ENCODE measurements at regions not wholly inside any gene's neighbourhood (a gene's known extent, or its start where the extent isn't known, plus 50 kb on each side); places are given as distances from the start of the nearest gene placed in this dataset.

DNA sequence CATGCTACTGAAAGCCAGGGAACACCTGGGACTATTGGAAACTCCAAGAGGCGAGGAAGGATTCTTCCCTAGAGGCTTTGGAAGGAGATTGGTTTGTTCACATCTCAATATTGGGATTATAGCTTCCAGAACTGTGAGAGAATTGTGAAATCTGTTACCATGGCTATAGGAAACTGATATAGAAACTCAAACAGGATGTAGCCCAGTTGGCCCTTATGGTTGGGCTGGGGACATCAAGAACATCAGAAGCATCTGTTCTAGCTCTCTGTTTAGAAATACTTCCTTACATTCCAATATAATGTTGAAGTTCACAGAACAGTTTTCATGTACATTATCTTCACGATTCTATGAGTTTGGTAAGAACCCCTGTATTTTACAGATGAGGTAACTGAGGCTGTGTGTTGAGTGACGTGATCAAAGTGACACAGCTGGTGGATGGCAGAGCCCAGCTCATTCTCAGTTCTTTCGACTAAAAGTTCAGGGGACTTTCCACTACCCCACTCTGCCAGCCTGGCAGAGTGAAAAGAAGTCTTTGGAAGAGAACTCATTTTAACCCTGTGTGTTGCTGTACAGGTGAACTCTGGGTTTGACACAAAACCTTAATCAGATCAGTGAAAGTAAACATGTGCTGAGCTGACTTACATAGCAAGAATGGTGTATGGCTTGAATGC lies 183.0 kb downstream of the GBA3 start:
- Histone ChIP-seq H3K4me1 (no peaks in the 10 kb centered on the region), H3K27ac (no peak overlapping the region), H3K27me3 (no peaks in the 10 kb centered on the region), H3K9me3 (no peaks in the 10 kb centered on the region), H3K36me3 (no peaks in the 10 kb centered on the region), H3K4me3 (no peak overlapping the region)
- WGBS, 2 donors: 74 to 77% methylated on average over 4 of the region's 4 CpGs
- DNase-seq: no peak
- ATAC-seq: no peak
- intact Hi-C loops (cut with DNase I): no loop called here
- TF ChIP-seq, protein P1, sequence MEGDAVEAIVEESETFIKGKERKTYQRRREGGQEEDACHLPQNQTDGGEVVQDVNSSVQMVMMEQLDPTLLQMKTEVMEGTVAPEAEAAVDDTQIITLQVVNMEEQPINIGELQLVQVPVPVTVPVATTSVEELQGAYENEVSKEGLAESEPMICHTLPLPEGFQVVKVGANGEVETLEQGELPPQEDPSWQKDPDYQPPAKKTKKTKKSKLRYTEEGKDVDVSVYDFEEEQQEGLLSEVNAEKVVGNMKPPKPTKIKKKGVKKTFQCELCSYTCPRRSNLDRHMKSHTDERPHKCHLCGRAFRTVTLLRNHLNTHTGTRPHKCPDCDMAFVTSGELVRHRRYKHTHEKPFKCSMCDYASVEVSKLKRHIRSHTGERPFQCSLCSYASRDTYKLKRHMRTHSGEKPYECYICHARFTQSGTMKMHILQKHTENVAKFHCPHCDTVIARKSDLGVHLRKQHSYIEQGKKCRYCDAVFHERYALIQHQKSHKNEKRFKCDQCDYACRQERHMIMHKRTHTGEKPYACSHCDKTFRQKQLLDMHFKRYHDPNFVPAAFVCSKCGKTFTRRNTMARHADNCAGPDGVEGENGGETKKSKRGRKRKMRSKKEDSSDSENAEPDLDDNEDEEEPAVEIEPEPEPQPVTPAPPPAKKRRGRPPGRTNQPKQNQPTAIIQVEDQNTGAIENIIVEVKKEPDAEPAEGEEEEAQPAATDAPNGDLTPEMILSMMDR (IDR thresholded peaks at IDR 0.05): no peak

DNA sequence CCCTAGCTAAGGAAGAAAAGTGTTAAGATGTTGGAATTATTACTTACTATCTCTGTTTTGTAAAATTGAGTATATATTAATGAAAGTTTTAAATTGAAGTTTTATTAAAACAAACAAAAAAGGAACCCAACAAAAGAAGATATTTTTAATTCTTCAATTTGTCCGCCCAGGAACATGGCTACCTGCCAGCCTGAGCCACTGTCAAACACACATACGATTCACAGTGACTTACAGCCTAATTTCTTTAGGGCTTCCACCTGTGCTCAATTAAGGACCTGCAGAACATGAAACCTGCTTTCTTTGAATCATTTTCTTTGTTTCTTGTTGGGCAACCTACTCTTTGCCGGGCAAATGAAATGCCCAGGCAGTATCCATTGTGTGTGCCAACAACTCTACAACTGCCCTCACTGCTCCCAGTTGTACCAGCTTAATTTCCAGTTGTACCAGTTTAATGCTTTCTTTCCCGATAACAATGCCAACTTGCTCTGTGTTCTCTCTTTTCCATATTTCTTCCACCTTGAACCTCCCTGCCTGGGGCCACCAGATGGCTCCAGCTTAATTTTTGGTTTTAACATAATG lies 181.7 kb downstream of the GBA3 start:
- 79 to 82% methylated on average over 4 of the region's 4 CpGs for WGBS, 2 donors
- H3K27ac ChIP-seq: no peak overlapping the region
- ATAC-seq: no peak
- no peaks in the 10 kb centered on the region for H3K36me3 ChIP-seq
- intact Hi-C loops (cut with DNase I): no loop called here
- no peaks in the 10 kb centered on the region for H3K9me3 ChIP-seq
- no peak for DNase-seq
- TF ChIP-seq, protein P1 (IDR thresholded peaks at IDR 0.05): no peak
- H3K4me1 ChIP-seq: no peaks in the 10 kb centered on the region
- H3K4me3 ChIP-seq: no peak overlapping the region
- H3K27me3 ChIP-seq: no peaks in the 10 kb centered on the region

DNA sequence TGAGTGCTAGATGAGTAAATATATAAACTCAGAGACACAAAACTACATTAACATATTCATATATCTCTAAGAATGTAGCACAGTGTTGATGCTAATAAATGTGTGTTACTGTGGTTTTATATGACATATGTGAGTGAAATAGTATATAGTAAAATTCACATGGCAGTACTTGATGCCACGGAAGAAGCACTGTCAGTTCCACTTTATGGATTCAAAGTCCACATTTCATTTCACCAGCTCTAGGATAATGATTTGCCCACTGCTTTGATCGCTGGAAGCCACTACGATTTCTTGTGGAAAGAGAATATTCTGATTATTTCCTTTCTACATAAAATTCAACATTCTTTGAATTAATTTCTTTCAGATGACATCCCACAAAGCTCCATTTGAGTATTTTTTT lies 181.2 kb downstream of the GBA3 start:
- H3K4me3 ChIP-seq: no peak overlapping the region
- no peaks in the 10 kb centered on the region for H3K4me1 ChIP-seq
- H3K27ac ChIP-seq: no peak overlapping the region
- no peak for DNase-seq
- 86% methylated on average over 3 of the region's 3 CpGs for WGBS, 2 donors
- H3K36me3 ChIP-seq: no peaks in the 10 kb centered on the region
- no peaks in the 10 kb centered on the region for H3K27me3 ChIP-seq
- TF ChIP-seq, protein P1 (IDR thresholded peaks at IDR 0.05): no peak
- intact Hi-C loops (cut with DNase I): no loop called here
- ATAC-seq: no peak
- H3K9me3 ChIP-seq: no peaks in the 10 kb centered on the region

DNA sequence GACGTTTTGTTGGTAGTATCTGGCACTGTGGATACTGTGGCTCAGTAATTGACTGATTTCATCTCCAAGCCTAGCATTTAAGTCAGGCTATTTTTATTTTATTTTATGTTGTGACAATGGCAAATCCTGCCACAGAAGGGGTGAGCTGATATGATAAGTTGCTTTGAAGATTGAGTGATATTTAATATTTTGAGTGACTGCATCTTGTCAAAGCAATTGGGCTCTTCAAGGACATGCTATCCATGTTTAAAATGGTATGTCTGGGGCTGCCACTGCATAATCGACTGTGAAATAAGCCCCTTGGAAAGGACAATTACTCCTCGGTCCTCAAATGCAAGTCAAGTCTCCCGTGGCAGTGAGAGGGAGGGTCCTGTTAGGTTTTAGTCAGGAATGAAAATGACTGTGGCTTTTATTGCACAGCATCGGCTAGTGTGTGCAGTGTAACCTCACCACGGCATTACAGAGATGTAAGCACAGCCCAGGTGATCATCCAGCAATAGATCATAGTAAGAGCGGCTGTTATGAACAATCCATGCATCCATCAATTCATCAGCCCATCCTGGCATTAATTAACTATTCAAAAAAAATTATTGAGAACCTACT lies 178.2 kb downstream of the GBA3 start:
- DNase-seq: no peak
- Histone ChIP-seq H3K9me3 (no peaks in the 10 kb centered on the region), H3K4me3 (no peak overlapping the region), H3K4me1 (no peaks in the 10 kb centered on the region), H3K36me3 (no peaks in the 10 kb centered on the region), H3K27ac (no peak overlapping the region), H3K27me3 (no peaks in the 10 kb centered on the region)
- TF ChIP-seq, protein P1 (IDR thresholded peaks at IDR 0.05): no peak
- no peak for ATAC-seq
- intact Hi-C loops (cut with DNase I): no loop called here
- 68 to 74% methylated on average over 7 of the region's 7 CpGs for WGBS, 2 donors
